ENCODE measurements at regions not wholly inside any gene's neighbourhood (a gene's known extent, or its start where the extent isn't known, plus 50 kb on each side); places are given as distances from the start of the nearest gene placed in this dataset.

DNA sequence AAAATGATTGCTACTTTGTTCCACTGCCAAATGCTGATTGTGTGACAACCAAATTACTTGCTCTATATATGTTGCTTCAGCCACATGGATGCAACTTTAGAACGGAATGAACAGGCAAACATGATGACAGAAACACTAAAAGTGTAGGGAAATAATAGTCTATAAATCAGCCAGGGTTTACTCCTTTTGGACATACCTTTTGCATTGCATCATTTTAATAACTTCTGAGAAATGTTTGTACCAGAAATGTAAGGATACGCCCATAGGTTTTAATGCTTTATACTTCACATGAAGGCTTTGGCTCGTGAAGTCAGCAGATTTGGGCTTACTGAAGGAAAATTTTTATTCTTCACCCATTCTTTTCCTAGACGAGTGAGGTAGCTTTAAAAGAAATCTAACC is 141.0 kb downstream of the POSTN start:
- TF ChIP-seq EZH2phosphoT487 (IDR thresholded peaks at IDR 0.05; ENCODE audit: insufficient read depth, low read depth) (no peak), EZH2 (IDR thresholded peaks at IDR 0.05; ENCODE audit: insufficient read depth, poor library complexity, severe bottlenecking) (no peak)
